T-helper 1 cell treated with Interleukin-12 subunit alpha and Interleukin-12 subunit beta and Interleukin-4 antibody, amounts not matched to agents 30 ng/mL and 1 ng/mL, for 36 hours (primary cell): ENCODE measurements at regions not wholly inside any gene's neighbourhood (a gene's known extent, or its start where the extent isn't known, plus 50 kb on each side); places are given as distances from the start of the nearest gene placed in this dataset.

Experiments used
- intact Hi-C: fragments of 100-400 bp; cut with micrococcal nuclease; formaldehyde crosslinking; loops from one replicate; pipeline ENCODE4 v1.15.1; 2024

GRCh38 chr13:21316376-21316775 is 139.9 kb downstream of the MRPL57 start:
- intact Hi-C loops, result no loop called here

GRCh38 chr13:21318891-21319532 is 140.1 kb downstream of the ZDHHC20 start:
- intact Hi-C loops, result no loop called here

- intact Hi-C loops, result no loop called here
Observed at GRCh38 chr13:21319869-21320641, 139.0 kb downstream of the ZDHHC20 start.

GRCh38 chr13:21320642-21321034 is 138.5 kb downstream of the ZDHHC20 start:
- intact Hi-C loops, result no loop called here

GRCh38 chr13:21321269-21321668 is 137.8 kb downstream of the ZDHHC20 start:
- intact Hi-C loops, result no loop called here

- intact Hi-C loops, result no loop called here
Observed at GRCh38 chr13:21322327-21322965, 136.7 kb downstream of the ZDHHC20 start.
